ENCODE measurements at regions not wholly inside any gene's neighbourhood (a gene's known extent, or its start where the extent isn't known, plus 50 kb on each side); places are given as distances from the start of the nearest gene placed in this dataset.

DNA sequence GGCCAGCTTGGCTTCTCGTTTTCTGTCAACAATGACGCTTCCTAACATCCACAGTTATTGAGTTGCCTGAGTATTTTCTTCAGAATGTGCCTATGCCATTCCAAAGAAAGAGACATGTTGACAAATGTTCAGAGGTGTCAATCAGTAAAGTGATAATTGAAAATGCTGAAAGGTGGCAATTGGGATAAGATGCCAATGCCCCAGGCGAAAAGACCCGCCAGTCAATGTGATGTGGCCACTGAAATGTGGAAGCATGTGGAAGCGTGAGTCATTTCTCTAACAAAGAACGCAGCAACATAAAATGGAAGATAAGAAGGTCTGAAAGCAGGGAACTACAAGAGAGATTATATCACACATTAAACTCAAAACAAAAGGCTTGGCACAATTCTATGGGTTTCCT lies 882.2 kb upstream of the SLC10A2 start:
- TF ChIP-seq, protein P1, sequence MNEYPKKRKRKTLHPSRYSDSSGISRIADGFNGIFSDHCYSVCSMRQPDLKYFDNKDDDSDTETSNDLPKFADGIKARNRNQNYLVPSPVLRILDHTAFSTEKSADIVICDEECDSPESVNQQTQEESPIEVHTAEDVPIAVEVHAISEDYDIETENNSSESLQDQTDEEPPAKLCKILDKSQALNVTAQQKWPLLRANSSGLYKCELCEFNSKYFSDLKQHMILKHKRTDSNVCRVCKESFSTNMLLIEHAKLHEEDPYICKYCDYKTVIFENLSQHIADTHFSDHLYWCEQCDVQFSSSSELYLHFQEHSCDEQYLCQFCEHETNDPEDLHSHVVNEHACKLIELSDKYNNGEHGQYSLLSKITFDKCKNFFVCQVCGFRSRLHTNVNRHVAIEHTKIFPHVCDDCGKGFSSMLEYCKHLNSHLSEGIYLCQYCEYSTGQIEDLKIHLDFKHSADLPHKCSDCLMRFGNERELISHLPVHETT (tag by site-specific recombination; IDR thresholded peaks at IDR 0.05) = no peak
- TF ChIP-seq ZNF416 (tag by site-specific recombination; IDR thresholded peaks at IDR 0.05) (no peak), ZNF426 (tag by site-specific recombination; IDR thresholded peaks at IDR 0.05) (no peak)
- no peaks in the 10 kb centered on the region for H3K4me1 ChIP-seq (ENCODE audit: control insufficient read depth, insufficient read depth, low read length)
- CTCF ChIA-PET = no interaction called here
- POLR2A ChIA-PET = no interaction called here
- H3K27ac ChIP-seq (ENCODE audit: extremely low read depth, low read depth, low read length) = no peak overlapping the region
- no peaks in the 10 kb centered on the region for H3K36me3 ChIP-seq (ENCODE audit: control insufficient read depth in 2 of 2, insufficient read depth in 1 of 2, low read length in 2 of 2)
- H3K4me3 ChIP-seq (ENCODE audit: low read depth, low read length) = no peak overlapping the region
- no peaks in the 10 kb centered on the region for H3K9me3 ChIP-seq (ENCODE audit: control insufficient read depth, insufficient read depth, low read depth, low read length)

DNA sequence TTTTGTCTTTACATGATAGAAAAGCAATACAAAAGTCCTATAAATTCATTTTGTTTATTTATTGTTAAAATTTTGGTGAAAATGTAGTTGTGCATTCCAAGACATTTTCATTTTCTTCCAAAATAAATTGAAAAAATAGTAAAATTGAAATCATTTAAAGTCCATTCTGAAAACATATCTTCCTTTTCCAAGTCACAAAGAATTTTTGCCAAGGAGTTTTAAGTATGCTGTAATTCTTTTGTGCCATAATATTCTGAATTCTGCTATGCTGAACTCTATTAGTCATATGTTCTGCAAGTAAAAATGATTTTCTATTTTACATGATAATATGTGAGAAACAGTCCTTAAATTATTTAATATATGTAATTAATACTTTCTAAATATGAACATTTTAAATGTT lies 879.6 kb upstream of the SLC10A2 start:
- Histone ChIP-seq H3K4me3 (ENCODE audit: low read depth, low read length) (no peak overlapping the region), H3K9me3 (ENCODE audit: control insufficient read depth, insufficient read depth, low read depth, low read length) (no peaks in the 10 kb centered on the region), H3K27ac (ENCODE audit: extremely low read depth, low read depth, low read length) (no peak overlapping the region), H3K36me3 (ENCODE audit: control insufficient read depth in 2 of 2, insufficient read depth in 1 of 2, low read length in 2 of 2) (no peaks in the 10 kb centered on the region), H3K4me1 (ENCODE audit: control insufficient read depth, insufficient read depth, low read length) (no peaks in the 10 kb centered on the region)
- POLR2A ChIA-PET = no interaction called here
- CTCF ChIA-PET = no interaction called here
- TF ChIP-seq ZNF426 (tag by site-specific recombination; IDR thresholded peaks at IDR 0.05) (no peak), ZNF777 (tag by site-specific recombination; IDR thresholded peaks at IDR 0.05; ENCODE audit: borderline replicate concordance) (no peak), ZBTB17 (tag by site-specific recombination; IDR thresholded peaks at IDR 0.05) (no peak), ZFHX2 (tag by site-specific recombination; conservative IDR thresholded peaks at IDR 0.05) (no peak), ZNF843 (tag by site-specific recombination; IDR thresholded peaks at IDR 0.05) (no peak), ZNF324 (tag by site-specific recombination; IDR thresholded peaks at IDR 0.05) (no peak), ZNF585B (tag by site-specific recombination; IDR thresholded peaks at IDR 0.05) (no peak), KLF7 (tag by site-specific recombination; IDR thresholded peaks at IDR 0.05; ENCODE audit: borderline replicate concordance) (no peak), GLI4 (tag by site-specific recombination; IDR thresholded peaks at IDR 0.05) (no peak), SALL2 (tag by site-specific recombination; IDR thresholded peaks at IDR 0.05; ENCODE audit: borderline replicate concordance) (no peak), ZNF146 (tag by site-specific recombination; IDR thresholded peaks at IDR 0.05) (no peak), ZNF16 (tag by site-specific recombination; IDR thresholded peaks at IDR 0.05; ENCODE audit: low read depth) (no peak)
- TF ChIP-seq, protein P2, sequence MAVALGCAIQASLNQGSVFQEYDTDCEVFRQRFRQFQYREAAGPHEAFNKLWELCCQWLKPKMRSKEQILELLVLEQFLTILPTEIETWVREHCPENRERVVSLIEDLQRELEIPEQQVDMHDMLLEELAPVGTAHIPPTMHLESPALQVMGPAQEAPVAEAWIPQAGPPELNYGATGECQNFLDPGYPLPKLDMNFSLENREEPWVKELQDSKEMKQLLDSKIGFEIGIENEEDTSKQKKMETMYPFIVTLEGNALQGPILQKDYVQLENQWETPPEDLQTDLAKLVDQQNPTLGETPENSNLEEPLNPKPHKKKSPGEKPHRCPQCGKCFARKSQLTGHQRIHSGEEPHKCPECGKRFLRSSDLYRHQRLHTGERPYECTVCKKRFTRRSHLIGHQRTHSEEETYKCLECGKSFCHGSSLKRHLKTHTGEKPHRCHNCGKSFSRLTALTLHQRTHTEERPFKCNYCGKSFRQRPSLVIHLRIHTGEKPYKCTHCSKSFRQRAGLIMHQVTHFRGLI (tag by site-specific recombination; IDR thresholded peaks at IDR 0.05) = no peak
- TF ChIP-seq, protein P3, sequence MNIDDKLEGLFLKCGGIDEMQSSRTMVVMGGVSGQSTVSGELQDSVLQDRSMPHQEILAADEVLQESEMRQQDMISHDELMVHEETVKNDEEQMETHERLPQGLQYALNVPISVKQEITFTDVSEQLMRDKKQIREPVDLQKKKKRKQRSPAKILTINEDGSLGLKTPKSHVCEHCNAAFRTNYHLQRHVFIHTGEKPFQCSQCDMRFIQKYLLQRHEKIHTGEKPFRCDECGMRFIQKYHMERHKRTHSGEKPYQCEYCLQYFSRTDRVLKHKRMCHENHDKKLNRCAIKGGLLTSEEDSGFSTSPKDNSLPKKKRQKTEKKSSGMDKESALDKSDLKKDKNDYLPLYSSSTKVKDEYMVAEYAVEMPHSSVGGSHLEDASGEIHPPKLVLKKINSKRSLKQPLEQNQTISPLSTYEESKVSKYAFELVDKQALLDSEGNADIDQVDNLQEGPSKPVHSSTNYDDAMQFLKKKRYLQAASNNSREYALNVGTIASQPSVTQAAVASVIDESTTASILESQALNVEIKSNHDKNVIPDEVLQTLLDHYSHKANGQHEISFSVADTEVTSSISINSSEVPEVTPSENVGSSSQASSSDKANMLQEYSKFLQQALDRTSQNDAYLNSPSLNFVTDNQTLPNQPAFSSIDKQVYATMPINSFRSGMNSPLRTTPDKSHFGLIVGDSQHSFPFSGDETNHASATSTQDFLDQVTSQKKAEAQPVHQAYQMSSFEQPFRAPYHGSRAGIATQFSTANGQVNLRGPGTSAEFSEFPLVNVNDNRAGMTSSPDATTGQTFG (tag by site-specific recombination; IDR thresholded peaks at IDR 0.05; ENCODE audit: borderline replicate concordance) = no peak
- TF ChIP-seq, protein P4, sequence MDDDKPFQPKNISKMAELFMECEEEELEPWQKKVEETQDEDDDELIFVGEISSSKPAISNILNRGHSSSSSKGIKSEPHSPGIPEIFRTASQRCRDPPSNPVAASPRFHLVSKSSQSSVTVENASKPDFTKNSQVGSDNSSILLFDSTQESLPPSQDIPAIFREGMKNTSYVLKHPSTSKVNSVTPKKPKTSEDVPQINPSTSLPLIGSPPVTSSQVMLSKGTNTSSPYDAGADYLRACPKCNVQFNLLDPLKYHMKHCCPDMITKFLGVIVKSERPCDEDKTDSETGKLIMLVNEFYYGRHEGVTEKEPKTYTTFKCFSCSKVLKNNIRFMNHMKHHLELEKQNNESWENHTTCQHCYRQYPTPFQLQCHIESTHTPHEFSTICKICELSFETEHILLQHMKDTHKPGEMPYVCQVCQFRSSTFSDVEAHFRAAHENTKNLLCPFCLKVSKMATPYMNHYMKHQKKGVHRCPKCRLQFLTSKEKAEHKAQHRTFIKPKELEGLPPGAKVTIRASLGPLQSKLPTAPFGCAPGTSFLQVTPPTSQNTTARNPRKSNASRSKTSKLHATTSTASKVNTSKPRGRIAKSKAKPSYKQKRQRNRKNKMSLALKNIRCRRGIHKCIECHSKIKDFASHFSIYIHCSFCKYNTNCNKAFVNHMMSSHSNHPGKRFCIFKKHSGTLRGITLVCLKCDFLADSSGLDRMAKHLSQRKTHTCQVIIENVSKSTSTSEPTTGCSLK (tag by site-specific recombination; IDR thresholded peaks at IDR 0.05) = no peak
